DND-41 (cell line): ENCODE measurements at regions not wholly inside any gene's neighbourhood (a gene's known extent, or its start where the extent isn't known, plus 50 kb on each side); places are given as distances from the start of the nearest gene placed in this dataset.

Experiments used
- EZH2 ChIP-seq: IDR thresholded peaks from 3 replicates; pipeline ENCODE4 v1.6.1; 2012; ENCODE audit warnings: borderline replicate concordance, low read depth, mild to moderate bottlenecking, moderate library complexity, low read length, inconsistent platforms; ENCODE audit not compliant: severe bottlenecking
- TF ChIP-seq, protein P1 (sequence below): IDR thresholded peaks from 2 replicates; pipeline ENCODE4 v1.5.1; 2012; ENCODE audit warnings: borderline replicate concordance, low read length, moderate library complexity, mild to moderate bottlenecking; ENCODE audit not compliant: poor library complexity, severe bottlenecking; ENCODE audit errors: extremely low read depth

DNA sequence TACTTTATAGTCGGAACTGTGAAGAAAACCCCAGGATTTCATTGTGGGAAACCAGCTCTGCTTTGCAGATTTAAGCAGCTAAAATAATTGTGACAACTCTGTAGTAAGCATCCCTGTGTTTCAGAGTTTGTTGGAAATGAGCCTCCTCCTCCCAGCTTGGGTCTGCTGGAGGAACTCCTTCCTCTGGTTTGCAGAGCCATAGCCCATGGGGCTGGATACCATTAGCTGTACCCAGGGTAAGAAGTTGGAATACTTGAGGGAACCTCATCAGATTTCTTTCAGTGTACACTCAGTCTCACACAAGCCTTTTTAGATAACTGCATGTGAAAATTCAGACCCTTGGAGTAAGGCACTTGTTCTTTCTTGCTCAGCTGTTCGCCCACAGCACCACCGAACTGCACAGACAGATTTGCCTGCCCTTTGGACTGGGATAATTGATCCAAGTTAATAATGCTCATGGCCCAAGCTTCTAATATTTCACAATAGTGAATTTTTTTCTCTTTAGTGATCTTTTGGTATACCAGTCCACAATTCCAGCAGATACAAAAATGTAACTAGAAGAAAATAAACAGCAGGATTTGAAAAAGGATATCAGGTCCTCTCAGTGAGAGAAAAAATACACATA is 467.4 kb upstream of the FZD8 start:
- TF ChIP-seq, protein P1, sequence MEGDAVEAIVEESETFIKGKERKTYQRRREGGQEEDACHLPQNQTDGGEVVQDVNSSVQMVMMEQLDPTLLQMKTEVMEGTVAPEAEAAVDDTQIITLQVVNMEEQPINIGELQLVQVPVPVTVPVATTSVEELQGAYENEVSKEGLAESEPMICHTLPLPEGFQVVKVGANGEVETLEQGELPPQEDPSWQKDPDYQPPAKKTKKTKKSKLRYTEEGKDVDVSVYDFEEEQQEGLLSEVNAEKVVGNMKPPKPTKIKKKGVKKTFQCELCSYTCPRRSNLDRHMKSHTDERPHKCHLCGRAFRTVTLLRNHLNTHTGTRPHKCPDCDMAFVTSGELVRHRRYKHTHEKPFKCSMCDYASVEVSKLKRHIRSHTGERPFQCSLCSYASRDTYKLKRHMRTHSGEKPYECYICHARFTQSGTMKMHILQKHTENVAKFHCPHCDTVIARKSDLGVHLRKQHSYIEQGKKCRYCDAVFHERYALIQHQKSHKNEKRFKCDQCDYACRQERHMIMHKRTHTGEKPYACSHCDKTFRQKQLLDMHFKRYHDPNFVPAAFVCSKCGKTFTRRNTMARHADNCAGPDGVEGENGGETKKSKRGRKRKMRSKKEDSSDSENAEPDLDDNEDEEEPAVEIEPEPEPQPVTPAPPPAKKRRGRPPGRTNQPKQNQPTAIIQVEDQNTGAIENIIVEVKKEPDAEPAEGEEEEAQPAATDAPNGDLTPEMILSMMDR, result no peak
- TF ChIP-seq EZH2, result no peak
